ENCODE measurements at regions not wholly inside any gene's neighbourhood (a gene's known extent, or its start where the extent isn't known, plus 50 kb on each side); places are given as distances from the start of the nearest gene placed in this dataset.
"Not testable (repeated sequence)": the region's sequence is repeated elsewhere in the genome, so short reads cannot be mapped to it uniquely, and the experiment has no call there.

- no peak overlapping the region for H3K4me3 ChIP-seq (ENCODE audit: low read length)
- no peak for DNase-seq (ENCODE audit: low read depth, low spot score)
These were observed 245.9 kb upstream of the GIMD1 start for GRCh38 chr4:106614441-106614840.

DNA sequence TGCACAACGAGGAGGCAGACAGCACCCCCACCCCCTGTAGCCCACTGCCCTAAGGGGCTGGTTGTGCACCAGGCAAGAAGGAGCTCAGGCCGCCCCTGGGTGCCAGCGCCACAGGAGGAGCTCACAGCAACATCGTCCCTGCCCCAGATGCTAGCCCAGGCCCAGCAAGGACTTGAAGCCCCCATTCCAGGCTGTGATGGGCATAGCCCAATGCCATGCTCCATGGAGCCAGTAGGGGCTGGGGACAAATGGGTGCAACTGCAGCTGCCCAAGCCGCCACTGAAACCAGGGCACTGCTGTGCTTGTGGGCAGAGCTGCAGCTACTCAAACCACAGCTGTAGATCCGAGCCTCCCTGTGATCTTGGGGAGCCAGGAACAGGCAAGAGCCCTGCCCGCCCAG is 241.3 kb upstream of the GIMD1 start:
- no peak overlapping the region for H3K4me3 ChIP-seq (ENCODE audit: low read length)
- DNase-seq (ENCODE audit: low read depth, low spot score), result no peak

DNA sequence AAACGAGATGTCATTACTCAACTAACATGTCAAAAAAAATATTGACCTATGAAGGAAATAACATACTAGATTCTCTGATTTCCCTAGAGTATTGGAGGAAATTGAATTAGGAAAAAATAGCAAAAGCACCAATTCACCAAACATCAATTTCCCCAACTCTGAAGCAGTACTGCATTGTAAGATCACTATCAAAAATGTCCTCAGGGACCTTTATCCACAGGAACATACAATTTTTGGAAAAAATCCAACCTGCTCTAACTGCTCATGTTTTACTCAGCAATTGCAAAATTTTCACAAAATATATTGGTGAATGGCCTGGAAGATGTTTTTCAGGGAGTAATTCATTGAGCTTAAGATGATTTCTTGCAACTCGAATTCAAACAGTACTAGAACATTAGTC is 239.0 kb upstream of the GIMD1 start:
- DNase-seq (ENCODE audit: low read depth, low spot score), result no peak
- H3K4me3 ChIP-seq (ENCODE audit: low read length), result no peak overlapping the region

- DNase-seq (ENCODE audit: low read depth, low spot score), result no peak
- H3K4me3 ChIP-seq (ENCODE audit: low read length), result no peak overlapping the region
These were observed 235.9 kb upstream of the GIMD1 start for GRCh38 chr4:106604319-106605051.

- no peak overlapping the region for H3K4me3 ChIP-seq (ENCODE audit: low read length)
- DNase-seq (ENCODE audit: low read depth, low spot score), result no peak
These were observed 234.9 kb upstream of the GIMD1 start for GRCh38 chr4:106603471-106603870.

- H3K4me3 ChIP-seq (ENCODE audit: low read length), result no peak overlapping the region
- no peak for DNase-seq (ENCODE audit: low read depth, low spot score)
These were observed 234.1 kb upstream of the GIMD1 start for GRCh38 chr4:106602711-106603110.

DNA sequence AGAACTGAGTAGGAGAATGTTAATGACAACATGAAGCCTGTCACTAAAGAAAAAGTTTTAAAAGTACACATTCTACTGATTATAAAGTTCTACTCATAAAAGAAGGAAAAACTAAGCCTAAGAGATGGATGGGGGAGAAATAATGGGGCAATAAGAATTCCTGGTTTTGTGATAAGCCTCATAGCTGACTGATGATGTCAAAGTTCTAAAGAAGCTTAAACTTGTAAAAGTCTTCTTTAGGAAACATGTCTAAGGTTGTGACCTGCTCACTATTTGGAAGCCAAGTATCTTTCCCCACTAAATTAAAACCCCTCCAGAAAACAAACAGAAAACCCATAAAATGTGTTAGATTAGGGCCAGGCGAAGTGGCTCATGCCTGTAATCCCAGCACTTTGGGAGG is 232.9 kb upstream of the GIMD1 start:
- DNase-seq (ENCODE audit: low read depth, low spot score), result no peak
- H3K4me3 ChIP-seq (ENCODE audit: low read length), result no peak overlapping the region

DNA sequence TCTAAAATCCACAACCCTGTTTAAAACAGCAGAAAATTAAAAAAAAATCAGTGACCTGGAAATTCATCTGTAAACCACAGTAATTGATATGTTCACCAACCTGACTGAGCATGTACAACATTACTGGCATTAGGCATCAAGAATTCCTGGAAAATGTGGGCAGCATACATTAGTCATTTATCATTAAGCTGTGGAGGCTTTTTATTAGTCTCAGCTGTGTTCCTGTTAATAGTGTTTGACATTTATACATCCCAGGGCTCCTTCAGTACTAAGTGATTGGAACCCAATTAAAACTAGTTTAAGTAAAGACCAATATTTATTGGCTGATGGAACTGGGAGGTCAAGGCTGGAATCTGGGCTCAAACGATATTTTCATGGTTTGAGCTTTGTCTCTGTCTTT is 227.3 kb upstream of the GIMD1 start:
- no peak overlapping the region for H3K4me3 ChIP-seq (ENCODE audit: low read length)
- DNase-seq (ENCODE audit: low read depth, low spot score), result no peak

DNA sequence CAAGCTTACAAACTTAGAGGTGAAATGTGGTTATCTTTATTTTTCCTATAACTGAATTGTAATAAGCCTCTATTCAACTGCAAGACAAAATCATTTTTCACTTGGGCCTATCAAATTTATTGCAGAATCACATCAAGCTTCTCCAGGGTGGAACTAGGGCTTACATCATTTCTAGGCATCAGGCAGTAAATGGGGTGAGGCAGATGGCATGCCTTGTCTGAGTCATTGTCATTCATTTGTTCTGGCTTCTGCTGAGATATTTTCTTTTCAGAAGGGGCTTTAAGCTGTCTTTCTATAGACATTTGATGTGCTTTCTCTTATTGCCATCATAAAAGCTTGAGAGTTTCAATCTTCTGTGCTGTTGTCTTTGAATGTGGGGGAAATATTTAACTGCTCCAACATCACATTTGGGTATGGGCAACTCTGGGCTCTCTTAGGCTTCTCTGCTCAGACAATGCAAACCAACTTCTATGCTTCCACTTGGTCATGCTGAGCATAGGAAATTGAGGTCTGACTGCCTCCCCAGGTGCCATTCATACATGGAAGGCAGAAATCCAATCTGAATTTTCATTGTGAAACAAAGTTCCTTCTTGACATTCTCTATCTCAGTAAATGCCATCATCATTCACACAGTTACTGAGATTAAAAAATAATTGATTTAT is 225.8 kb upstream of the GIMD1 start:
- DNase-seq (ENCODE audit: low read depth, low spot score), result no peak
- no peak overlapping the region for H3K4me3 ChIP-seq (ENCODE audit: low read length)

GRCh38 chr4:106588891-106589290 is 220.3 kb upstream of the GIMD1 start:
- DNase-seq (ENCODE audit: low read depth, low spot score), result no peak
- H3K4me3 ChIP-seq (ENCODE audit: low read length), result no peak overlapping the region

- no peak overlapping the region for H3K4me3 ChIP-seq (ENCODE audit: low read length)
- DNase-seq (ENCODE audit: low read depth, low spot score), result no peak
These were observed 219.0 kb upstream of the GIMD1 start for GRCh38 chr4:106587558-106587957.

DNA sequence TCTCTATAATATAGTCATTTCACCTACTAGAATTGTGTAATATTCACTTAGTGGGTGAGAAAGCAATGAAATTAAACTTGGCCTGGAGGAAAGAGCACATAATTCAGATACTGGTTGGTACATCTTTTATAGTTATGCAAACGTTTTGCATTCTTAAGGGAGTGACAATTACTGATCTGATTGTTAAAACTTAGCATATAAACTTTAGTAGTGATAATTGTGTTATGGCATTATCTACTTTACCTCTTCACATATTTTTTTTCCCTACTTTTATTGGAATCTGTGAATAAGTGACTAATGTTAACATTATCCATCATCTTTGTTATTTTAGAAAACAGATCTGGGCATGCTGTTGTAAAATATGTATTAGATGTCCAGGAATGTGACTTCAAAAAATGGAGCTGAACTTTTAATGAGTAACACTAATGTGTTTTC is 217.4 kb upstream of the GIMD1 start:
- no peak for DNase-seq (ENCODE audit: low read depth, low spot score)
- no peak overlapping the region for H3K4me3 ChIP-seq (ENCODE audit: low read length)

- no peak for DNase-seq (ENCODE audit: low read depth, low spot score)
- H3K4me3 ChIP-seq (ENCODE audit: low read length), result no peak overlapping the region
These were observed 215.9 kb upstream of the GIMD1 start for GRCh38 chr4:106584337-106584989.

GRCh38 chr4:106583567-106583966 is 215.0 kb upstream of the GIMD1 start:
- no peak for DNase-seq (ENCODE audit: low read depth, low spot score)
- H3K4me3 ChIP-seq (ENCODE audit: low read length), result no peak overlapping the region

DNA sequence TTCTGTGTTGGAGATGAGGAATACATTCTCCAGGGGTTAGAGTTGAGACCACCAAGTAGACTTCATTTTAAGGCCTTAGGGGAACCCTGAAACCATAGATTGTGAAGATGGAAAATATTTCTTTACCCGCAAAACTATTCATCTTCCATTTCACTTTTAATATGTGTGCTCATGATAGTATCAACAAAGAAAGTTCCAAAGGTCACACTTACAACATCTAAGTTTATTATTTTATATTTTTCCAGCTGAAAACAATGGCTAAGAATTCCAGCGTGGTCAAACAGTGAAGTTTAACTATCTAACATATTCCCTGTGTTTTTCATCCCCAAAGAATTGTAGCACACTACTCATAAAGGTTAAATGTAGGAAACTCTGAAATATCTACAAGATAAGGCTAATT is 214.5 kb upstream of the GIMD1 start:
- no peak overlapping the region for H3K4me3 ChIP-seq (ENCODE audit: low read length)
- DNase-seq (ENCODE audit: low read depth, low spot score), result no peak

DNA sequence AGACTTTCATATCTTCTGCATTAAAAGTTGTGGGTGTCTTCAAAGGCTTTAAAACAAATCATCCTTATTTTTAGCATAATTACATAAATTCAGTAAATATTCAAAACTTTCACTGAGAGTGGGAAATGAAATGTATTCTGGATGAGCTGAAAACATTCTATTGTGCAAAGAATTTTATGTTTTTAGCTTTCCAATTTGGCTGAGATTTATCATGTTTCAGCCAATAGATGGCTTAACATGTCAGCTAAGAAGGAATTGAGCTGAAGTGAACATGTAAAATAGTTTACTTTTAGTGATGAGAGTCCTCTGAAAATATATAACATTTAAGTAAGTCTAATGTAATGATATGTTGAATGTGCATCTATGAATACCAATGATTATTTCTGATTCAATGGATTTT is 213.5 kb upstream of the GIMD1 start:
- DNase-seq (ENCODE audit: low read depth, low spot score), result no peak
- H3K4me3 ChIP-seq (ENCODE audit: low read length), result no peak overlapping the region

GRCh38 chr4:106579236-106579635 is 210.7 kb upstream of the GIMD1 start:
- H3K4me3 ChIP-seq (ENCODE audit: low read length), result no peak overlapping the region
- no peak for DNase-seq (ENCODE audit: low read depth, low spot score)

GRCh38 chr4:106569146-106570031 is 200.8 kb upstream of the GIMD1 start:
- no peak overlapping the region for H3K4me3 ChIP-seq (ENCODE audit: low read length)
- no peak for DNase-seq (ENCODE audit: low read depth, low spot score)

GRCh38 chr4:106565727-106566126 is 197.1 kb upstream of the GIMD1 start:
- DNase-seq (ENCODE audit: low read depth, low spot score), result no peak
- no peak overlapping the region for H3K4me3 ChIP-seq (ENCODE audit: low read length)

GRCh38 chr4:106563637-106564036 is 195.1 kb upstream of the GIMD1 start:
- DNase-seq (ENCODE audit: low read depth, low spot score); H3K4me3 ChIP-seq (ENCODE audit: low read length): not testable (repeated sequence)

All from Jurkat, Clone E6-1 (cell line).